Erythroblast (primary cell): ENCODE measurements at regions not wholly inside any gene's neighbourhood (a gene's known extent, or its start where the extent isn't known, plus 50 kb on each side); places are given as distances from the start of the nearest gene placed in this dataset.

ENCODE experiments used
- GATA1 ChIP-seq: IDR thresholded peaks from 2 replicates; pipeline ENCODE4 v1.6.1; 2011; ENCODE audit warnings: low read depth, mild to moderate bottlenecking, control low read depth, low read length, moderate library complexity
- POLR2A ChIP-seq: IDR thresholded peaks from 2 replicates; pipeline ENCODE4 v1.6.1; 2011; ENCODE audit warnings: mild to moderate bottlenecking, low read length

DNA sequence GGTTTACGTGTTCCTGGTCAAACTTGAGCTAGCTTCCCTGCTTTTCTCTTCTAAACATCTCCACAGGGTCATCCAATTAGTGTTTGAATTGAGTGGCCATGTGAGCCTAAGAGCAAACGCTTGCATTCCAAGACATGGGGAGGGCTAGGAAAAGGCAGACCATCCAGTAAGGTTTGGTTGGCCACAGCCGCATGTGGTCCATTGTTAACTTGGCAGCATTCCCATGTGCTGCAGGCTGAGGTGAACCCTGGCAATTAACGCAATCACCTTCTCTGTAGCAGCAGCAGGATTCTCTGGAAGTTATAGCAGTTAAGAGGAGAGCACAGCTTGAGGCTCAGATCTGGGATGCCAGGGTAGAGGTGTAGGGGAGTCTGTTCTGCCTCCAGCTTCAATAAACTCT is 502.2 kb upstream of the LMCD1 start:
- TF ChIP-seq POLR2A, result no peak
- no peak for TF ChIP-seq GATA1
